UCSD-AML1 (cell line): ENCODE measurements at regions not wholly inside any gene's neighbourhood (a gene's known extent, or its start where the extent isn't known, plus 50 kb on each side); places are given as distances from the start of the nearest gene placed in this dataset.
"Not testable (repeated sequence)": the region's sequence is repeated elsewhere in the genome, so short reads cannot be mapped to it uniquely, and the experiment has no call there.

Experiments used
- DNase-seq: peaks from one replicate; lab custom pipeline; 2025; ENCODE audit not compliant: unreplicated experiment; lab: John Stamatoyannopoulos, UW

DNA sequence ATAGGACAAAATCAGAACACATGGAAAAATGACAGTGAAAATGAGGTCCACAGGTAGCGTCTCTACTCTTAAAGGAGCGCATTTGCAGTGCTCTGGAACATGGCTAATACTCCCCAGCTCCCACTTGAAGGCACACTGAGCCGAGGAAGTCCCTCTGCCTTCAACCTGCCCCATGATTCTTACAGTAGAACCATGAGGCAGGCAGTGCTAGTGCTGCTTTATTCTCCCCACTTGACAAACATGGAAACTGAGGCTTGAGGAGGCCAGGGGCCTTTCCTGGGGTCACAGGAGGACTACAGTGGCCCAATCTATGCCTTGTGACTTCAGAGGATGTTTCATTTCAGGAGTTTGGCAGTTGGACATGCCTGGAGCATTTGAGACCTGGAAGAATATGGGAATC, 244.1 kb upstream of the MAF start:
- DNase-seq: no peak

GRCh38 chr16:79843631-79844043, 243.1 kb upstream of the MAF start:
- DNase-seq: no peak

- no peak for DNase-seq
Observed at GRCh38 chr16:79843145-79843544, 242.6 kb upstream of the MAF start.

GRCh38 chr16:79842197-79842596, 241.7 kb upstream of the MAF start:
- DNase-seq: no peak

GRCh38 chr16:79839466-79840341, 239.2 kb upstream of the MAF start:
- DNase-seq: no peak

DNA sequence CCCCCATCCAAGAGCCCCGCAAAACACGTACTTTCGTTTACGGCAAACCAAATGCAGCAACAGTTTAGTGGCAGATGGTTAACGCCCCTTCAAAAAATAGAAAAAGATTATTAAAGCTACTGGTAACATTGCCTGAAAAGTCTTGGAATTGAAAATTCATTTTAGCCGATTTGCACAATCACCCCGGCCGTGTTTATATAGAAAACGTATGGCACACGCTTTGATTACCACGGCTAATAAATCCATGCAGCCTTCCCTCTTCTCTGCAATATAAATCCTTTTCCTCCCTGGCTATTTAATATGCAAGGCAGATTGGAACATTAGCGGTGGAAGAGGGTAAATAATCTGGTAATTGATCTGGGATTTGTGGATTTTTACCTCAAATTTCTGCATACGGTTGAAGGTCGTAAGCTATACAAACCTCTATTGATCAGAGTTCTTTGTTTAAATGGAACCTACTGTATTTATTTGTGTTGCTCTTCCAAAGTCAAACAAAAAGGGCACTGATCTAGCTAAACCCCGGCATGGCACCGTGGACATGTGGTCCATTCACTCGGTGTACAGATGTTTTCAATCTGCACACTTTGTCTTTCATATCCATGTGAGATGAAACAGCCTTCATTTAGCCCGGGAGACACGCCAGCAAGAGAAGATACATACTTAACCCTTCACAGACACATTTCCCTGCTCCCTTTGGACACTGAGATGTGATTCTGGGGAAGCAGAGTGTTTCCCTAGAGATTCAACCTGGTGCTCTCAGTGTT, 238.1 kb upstream of the MAF start:
- DNase-seq: no peak

GRCh38 chr16:79836144-79836543, 235.6 kb upstream of the MAF start:
- no peak for DNase-seq

DNA sequence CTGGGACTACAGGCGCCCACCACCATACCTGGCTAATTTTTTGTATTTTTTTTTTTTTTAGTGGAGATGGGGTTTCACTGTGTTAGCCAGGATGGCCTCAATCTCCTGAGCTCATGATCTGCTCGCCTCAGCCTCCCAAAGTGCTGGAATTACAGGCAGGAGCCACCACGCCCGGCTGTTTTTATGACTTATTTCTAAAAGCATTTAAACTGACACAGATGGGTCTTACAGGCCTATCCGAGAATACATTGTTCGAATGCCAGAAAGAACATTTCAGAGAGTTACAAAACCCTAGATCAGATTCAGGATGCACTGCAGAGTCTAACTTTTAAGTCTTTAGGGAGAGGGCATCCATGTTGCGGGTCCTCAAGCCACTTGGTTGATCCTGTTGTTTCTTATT, 234.7 kb upstream of the MAF start:
- no peak for DNase-seq

DNA sequence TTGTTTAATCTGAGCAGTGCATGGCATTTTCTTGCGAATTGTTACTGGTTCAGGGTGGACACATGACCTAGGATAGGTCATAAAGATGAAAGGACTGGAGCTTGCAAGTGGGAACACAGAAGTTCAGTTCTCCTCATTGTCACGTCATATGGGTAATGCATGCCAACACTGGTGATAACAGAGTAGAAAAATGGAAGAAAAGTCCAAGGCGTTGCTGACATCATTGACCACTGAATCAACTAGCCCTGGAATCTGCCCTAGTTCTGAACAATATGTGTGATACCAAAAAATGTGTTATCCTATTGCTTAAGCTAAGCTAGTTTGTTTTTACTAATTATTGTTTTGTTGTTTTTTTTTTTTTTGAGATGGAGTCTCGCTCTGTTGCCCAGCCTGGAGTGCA, 234.2 kb upstream of the MAF start:
- DNase-seq: no peak

- DNase-seq: not testable (repeated sequence)
Observed at GRCh38 chr16:79834003-79834402, 233.5 kb upstream of the MAF start.

GRCh38 chr16:79833559-79833958, 233.0 kb upstream of the MAF start:
- no peak for DNase-seq

GRCh38 chr16:79826732-79827475, 226.4 kb upstream of the MAF start:
- DNase-seq: no peak

GRCh38 chr16:79825002-79825401, 224.5 kb upstream of the MAF start:
- no peak for DNase-seq

DNA sequence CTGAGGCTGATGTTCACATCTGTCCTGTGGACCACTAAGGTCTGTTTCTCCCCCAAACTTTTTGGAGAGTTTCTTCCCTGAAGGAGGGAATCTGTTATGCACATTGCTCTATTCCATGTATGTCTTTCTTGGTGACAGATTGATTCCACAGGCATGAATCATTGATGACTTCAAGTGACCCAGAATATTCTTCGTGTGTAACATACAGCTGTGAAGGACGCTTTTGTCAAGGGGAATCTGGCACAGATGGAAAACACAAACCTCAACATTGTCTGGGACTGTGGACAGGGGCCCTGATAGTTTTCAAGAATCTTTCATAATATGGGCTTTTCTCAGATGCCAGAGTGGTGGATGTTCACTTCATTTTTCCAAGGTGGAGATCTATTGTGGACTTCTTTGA, 223.1 kb upstream of the MAF start:
- DNase-seq: no peak

GRCh38 chr16:79821911-79822310, 221.4 kb upstream of the MAF start:
- DNase-seq: no peak

- DNase-seq: no peak
Observed at GRCh38 chr16:79816081-79816497, 215.6 kb upstream of the MAF start.

GRCh38 chr16:79815049-79815448, 214.5 kb upstream of the MAF start:
- no peak for DNase-seq

- no peak for DNase-seq
Observed at GRCh38 chr16:79814124-79814523, 213.6 kb upstream of the MAF start.

DNA sequence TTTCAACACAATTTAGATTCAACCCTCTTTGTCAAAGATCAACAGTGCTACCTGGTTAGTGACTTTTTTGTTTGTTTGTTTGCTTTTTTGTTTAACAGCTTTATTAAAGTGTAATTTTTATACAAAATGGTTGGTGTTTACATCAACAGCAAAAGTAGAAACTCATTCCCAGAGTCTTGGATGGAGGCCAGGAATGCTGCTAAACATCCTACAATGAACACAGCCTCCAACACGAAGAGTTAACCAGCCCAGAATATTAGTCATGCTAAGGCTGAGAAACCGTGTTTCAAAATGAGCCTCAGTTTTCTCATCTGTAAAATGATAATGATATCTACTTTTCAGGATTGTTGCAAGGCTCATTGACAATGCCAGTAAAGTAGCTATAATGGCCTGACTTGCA, 211.0 kb upstream of the MAF start:
- no peak for DNase-seq

DNA sequence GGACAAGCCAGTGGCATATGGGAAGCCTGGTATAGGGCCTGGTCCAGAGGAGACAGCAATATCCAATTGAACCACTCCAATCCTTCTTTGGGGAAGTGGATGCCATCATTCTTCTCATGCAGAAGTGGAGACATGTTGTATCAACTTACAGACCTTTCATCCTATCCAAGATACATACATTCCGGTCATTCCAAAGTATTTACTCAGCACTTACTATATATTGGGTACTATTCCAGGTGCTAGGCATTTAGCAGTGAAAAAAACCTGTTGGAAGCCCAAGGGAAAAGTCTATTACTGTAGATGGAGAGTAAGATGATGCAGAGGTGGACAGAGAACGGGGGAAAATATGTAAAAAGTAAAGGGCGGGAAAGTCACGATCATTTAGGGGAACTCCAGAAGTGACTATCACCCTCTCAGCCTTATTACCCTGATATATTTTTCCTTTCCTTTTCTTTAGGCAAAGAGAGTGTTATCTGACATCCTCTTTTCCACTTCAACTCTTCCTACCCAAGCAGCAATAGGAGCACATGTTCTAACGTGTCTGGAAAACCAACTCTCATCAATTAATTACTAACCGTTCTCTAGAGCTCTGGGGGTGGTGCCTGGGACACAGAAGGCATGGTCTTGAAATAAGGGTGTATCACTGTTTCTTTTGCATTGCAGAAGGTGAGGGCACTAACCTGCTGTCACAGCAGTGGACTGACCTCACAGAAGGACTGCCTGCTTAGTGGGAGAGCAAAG, 210.1 kb upstream of the MAF start:
- no peak for DNase-seq

- DNase-seq: no peak
Observed at GRCh38 chr16:79809376-79809775, 208.8 kb upstream of the MAF start.
